Loucy (cell line): ENCODE measurements at regions not wholly inside any gene's neighbourhood (a gene's known extent, or its start where the extent isn't known, plus 50 kb on each side); places are given as distances from the start of the nearest gene placed in this dataset.

Experiments
- CTCF ChIP-seq: fragments of 200-600 bp; sonication (generic); conservative IDR thresholded peaks from 2 replicates; pipeline ENCODE4 v1.5.1; 2014; ENCODE audit warnings: mild to moderate bottlenecking, antibody characterized with exemption, low read length
- EZH2phosphoT487 ChIP-seq: fragments of 200-600 bp; IDR thresholded peaks from 2 replicates; pipeline ENCODE4 v1.6.1; 2018; ENCODE audit warnings: antibody characterized with exemption, mild to moderate bottlenecking, moderate library complexity, borderline replicate concordance

- TF ChIP-seq CTCF, result no peak
- TF ChIP-seq EZH2phosphoT487, result no peak
Observed at GRCh38 chrX:122244080-122244479, 940.0 kb upstream of the GRIA3 start.
